A549 (cell line): ENCODE measurements at regions not wholly inside any gene's neighbourhood (a gene's known extent, or its start where the extent isn't known, plus 50 kb on each side); places are given as distances from the start of the nearest gene placed in this dataset.
A peak's percentile ranks its signal among the peaks of the same experiment; 100 is the strongest.

Experiments used
- ATAC-seq, 2 experiments: fragments of 200-7000 bp in 1 of 2; fragments of >200 bp in 1 of 2; cut with Nextera tagmentation in 1 of 2; cut with Tn5 transposase in 1 of 2; 3 replicates each; pipeline versions ENCODE4 v1.8.0 to v1.9.1; 2018 to 2020; ENCODE audit warnings: mild to moderate bottlenecking in 1 of 2, moderate library complexity in 1 of 2
- CTCF ChIA-PET: fragments of 300-600 bp; sonication (Branson Sonifier 250); formaldehyde crosslinking; extraction: SDS; loops from one replicate; lab custom pipeline; 2021; ENCODE audit warnings: antibody characterized with exemption, inconsistent platforms; lab: Yijun Ruan, JAX
- POLR2A ChIA-PET: fragments of 350-600 bp; formaldehyde crosslinking; extraction: SDS; loops from one replicate; lab custom pipeline; 2021; ENCODE audit warnings: antibody characterized with exemption, inconsistent platforms; lab: Yijun Ruan, JAX
- DNase-seq, 2 experiments: peaks; one replicate each; pipeline versions ENCODE4 v3.0.0 to v3.0.0-alpha.2; 2011 to 2016; ENCODE audit warnings: low read depth in 1 of 2, low spot score in 1 of 2
- FAIRE-seq: peaks from 2 replicates; lab custom pipeline; 2011; peaks lifted over from hg19 to GRCh38; lab: Jason Lieb, UNC
- H3K27ac ChIP-seq, 2 experiments: fragments of >200 bp; sonication (Bioruptor Twin); formaldehyde crosslinking; 3 replicates each; pipeline ENCODE4 v1.5.1; 2016 to 2017
- H3K4me1 ChIP-seq: fragments of >200 bp; sonication (Bioruptor Twin); formaldehyde crosslinking; 3 replicates; pipeline ENCODE4 v1.6.1; 2016
- H3K4me2 ChIP-seq: fragments of >200 bp; sonication (Bioruptor Twin); formaldehyde crosslinking; 3 replicates; pipeline ENCODE4 v1.6.1; 2016
- H3K4me3 ChIP-seq: fragments of >200 bp; sonication (Bioruptor Twin); formaldehyde crosslinking; 3 replicates; pipeline ENCODE4 v1.5.1; 2016
- H3K9me3 ChIP-seq: fragments of >200 bp; sonication (Bioruptor Twin); formaldehyde crosslinking; 3 replicates; pipeline ENCODE4 v1.6.1; 2016
- CBX2 ChIP-seq: fragments of 200-600 bp; sonication (generic); IDR thresholded peaks from 2 replicates; pipeline ENCODE4 v1.6.1; 2016; ENCODE audit warnings: low read depth, mild to moderate bottlenecking, borderline replicate concordance
- CBX8 ChIP-seq: fragments of 200-600 bp; sonication (generic); IDR thresholded peaks from 2 replicates; pipeline ENCODE4 v1.6.1; 2016
- CHD4 ChIP-seq: fragments of 200-600 bp; sonication (generic); IDR thresholded peaks from 2 replicates; pipeline ENCODE4 v1.6.1; 2016; ENCODE audit warnings: antibody characterized with exemption, mild to moderate bottlenecking, borderline replicate concordance
- EHF ChIP-seq: fragments of 250-450 bp; sonication (Bioruptor Pico); IDR thresholded peaks from 2 replicates; pipeline ENCODE4 v1.5.0; 2020; ENCODE audit warnings: mild to moderate bottlenecking
- EP300 ChIP-seq, 2 experiments: fragments of >200 bp; sonication (Bioruptor Twin); formaldehyde crosslinking; IDR thresholded peaks; 2 replicates in 1 of 2; 3 replicates in 1 of 2; pipeline ENCODE4 v1.6.1; 2016 to 2017
- FOSB ChIP-seq: fragments of 250-450 bp; sonication (Bioruptor Pico); IDR thresholded peaks from 2 replicates; pipeline ENCODE4 v1.5.0; 2020; ENCODE audit warnings: mild to moderate bottlenecking, moderate library complexity
- FOSL2 ChIP-seq, 2 experiments: fragments of 450-650 bp in 1 of 2; fragments of >200 bp in 1 of 2; sonication (Bioruptor Twin) in 1 of 2; formaldehyde crosslinking; IDR thresholded peaks; 2 replicates each; pipeline versions ENCODE4 v1.5.0 to v1.6.1; 2016 to 2020; ENCODE audit warnings: mild to moderate bottlenecking in 1 of 2, moderate library complexity in 1 of 2
- HOXB13 ChIP-seq: fragments of 250-450 bp; sonication (Bioruptor Pico); IDR thresholded peaks from 2 replicates; pipeline ENCODE4 v1.5.0; 2020; ENCODE audit warnings: low read depth, mild to moderate bottlenecking, moderate library complexity
- MYC ChIP-seq: IDR thresholded peaks from 2 replicates; pipeline ENCODE4 v1.6.1; 2012; ENCODE audit warnings: mild to moderate bottlenecking, inconsistent platforms, low read length, improper control_type of control experiment, borderline replicate concordance
- POLR2AphosphoS2 ChIP-seq: conservative IDR thresholded peaks from 2 replicates; pipeline ENCODE4 v1.6.1; 2012; ENCODE audit warnings: low read length, improper control_type of control experiment, inconsistent platforms
- RNF2 ChIP-seq: fragments of 200-600 bp; sonication (generic); IDR thresholded peaks from 2 replicates; pipeline ENCODE4 v1.6.1; 2016; ENCODE audit warnings: low read depth, mild to moderate bottlenecking, antibody characterized with exemption, moderate library complexity, borderline replicate concordance
- TFCP2L1 ChIP-seq: fragments of 250-450 bp; sonication (Bioruptor Pico); IDR thresholded peaks from 2 replicates; pipeline ENCODE4 v1.5.0; 2021; ENCODE audit warnings: mild to moderate bottlenecking
- ZC3H11A ChIP-seq: fragments of 450-650 bp; IDR thresholded peaks from 2 replicates; pipeline ENCODE4 v1.6.1; 2014; ENCODE audit warnings: antibody characterized with exemption, mild to moderate bottlenecking
- ZFP36 ChIP-seq: fragments of 450-650 bp; IDR thresholded peaks from 2 replicates; pipeline ENCODE4 v1.6.1; 2014; ENCODE audit warnings: borderline replicate concordance; ENCODE audit not compliant: partially characterized antibody
- ZSCAN20 ChIP-seq: fragments of 250-450 bp; sonication (Bioruptor Pico); IDR thresholded peaks from 2 replicates; pipeline ENCODE4 v1.8.0; 2022; ENCODE audit warnings: mild to moderate bottlenecking, moderate library complexity
- WGBS: methylation state at CpG from one replicate; pipeline ENCODE4 v1.1.6; 2017; ENCODE audit errors: missing lambda C conversion rate; 5-methylcytosine and 5-hydroxymethylcytosine counted together
- TF ChIP-seq, protein P1 (sequence below): IDR thresholded peaks from 2 replicates; pipeline ENCODE4 v1.6.1; 2012
- TF ChIP-seq, protein P2 (sequence below): fragments of 450-650 bp; IDR thresholded peaks from 2 replicates; pipeline ENCODE4 v1.6.1; 2014; ENCODE audit warnings: antibody characterized with exemption

DNA sequence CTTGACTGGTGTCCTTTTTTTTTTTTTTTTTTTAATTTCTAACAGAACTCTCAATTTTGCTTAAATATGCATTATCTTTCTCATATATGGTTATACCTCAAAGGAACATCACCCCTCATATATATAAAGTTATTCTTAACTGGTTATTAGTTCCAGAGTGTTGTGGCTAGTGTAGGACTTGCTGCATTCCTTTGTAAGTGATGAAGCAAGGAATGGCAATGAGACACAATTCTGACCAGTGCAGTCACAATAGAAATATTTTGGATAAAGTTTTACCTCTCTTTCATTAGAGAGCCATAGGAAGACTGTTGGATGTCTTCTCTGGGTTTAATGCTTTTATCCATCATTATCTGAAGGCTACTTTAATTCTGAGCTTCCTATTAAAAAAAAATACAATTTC, 75.5 kb upstream of the CBLB start:
- H3K4me1 ChIP-seq = peaks cover 7% of the 10 kb centered on the region; the same call in 1 of the 3 replicates
- H3K4me2 ChIP-seq = peak overlapping the region; percentile 4; the same call in 1 of the 3 replicates
- no peak overlapping the region for H3K4me3 ChIP-seq
- FAIRE-seq = no peak
- TF ChIP-seq, protein P1, sequence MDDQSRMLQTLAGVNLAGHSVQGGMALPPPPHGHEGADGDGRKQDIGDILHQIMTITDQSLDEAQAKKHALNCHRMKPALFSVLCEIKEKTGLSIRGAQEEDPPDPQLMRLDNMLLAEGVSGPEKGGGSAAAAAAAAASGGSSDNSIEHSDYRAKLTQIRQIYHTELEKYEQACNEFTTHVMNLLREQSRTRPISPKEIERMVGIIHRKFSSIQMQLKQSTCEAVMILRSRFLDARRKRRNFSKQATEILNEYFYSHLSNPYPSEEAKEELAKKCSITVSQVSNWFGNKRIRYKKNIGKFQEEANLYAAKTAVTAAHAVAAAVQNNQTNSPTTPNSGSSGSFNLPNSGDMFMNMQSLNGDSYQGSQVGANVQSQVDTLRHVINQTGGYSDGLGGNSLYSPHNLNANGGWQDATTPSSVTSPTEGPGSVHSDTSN = no peak
- TF ChIP-seq CHD4 = no peak
- TF ChIP-seq EHF (CRISPR knock-in tag) = no peak
- no peak for TF ChIP-seq CBX2
- TF ChIP-seq ZFP36 = no peak
- TF ChIP-seq, all 56 proteins: peak for 0
- ChIA-PET CTCF (no interaction called here), POLR2A (no interaction called here)
- H3K27ac ChIP-seq = no peak overlapping the region; a peak in 1 of 6 replicates
- DNase-seq (no peak), ATAC-seq (no peak)
- H3K9me3 ChIP-seq = no peaks in the 10 kb centered on the region

DNA sequence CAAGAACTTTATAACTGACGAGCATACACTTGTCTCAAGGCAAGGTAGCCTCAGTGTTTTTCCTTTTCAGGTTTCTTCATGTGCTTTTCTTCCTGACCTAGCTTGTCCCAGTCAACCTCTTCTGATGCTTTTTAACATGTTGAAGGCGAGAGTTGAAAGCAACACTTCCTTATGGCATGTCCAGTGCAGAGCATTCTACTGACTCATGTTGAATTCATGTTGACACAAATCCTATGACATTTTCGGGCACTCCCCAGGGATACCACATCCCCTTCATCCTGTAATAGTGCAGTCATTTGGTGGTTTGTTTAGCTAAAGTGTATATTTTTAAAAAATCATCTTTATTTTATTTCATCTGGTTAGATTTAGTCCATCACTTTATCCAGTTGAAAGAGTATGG, 75.9 kb upstream of the CBLB start:
- Histone ChIP-seq H3K27ac (peak overlapping the region in 1 of 2 experiments; percentile 42; a peak in 1 of 6 replicates), H3K4me3 (no peak overlapping the region), H3K4me2 (peak overlapping the region; percentile 4; the same call in 1 of the 3 replicates), H3K9me3 (no peaks in the 10 kb centered on the region), H3K4me1 (peaks cover 7% of the 10 kb centered on the region; the same call in 1 of the 3 replicates)
- ChIA-PET POLR2A (no interaction called here), CTCF (no interaction called here)
- 36% methylated on average over 3 of the region's 3 CpGs for WGBS
- TF ChIP-seq FOSL2 (IDR thresholded peaks at IDR 0.05) = no peak
- TF ChIP-seq FOSL2 (CRISPR knock-in tag; IDR thresholded peaks at IDR 0.05) = 0 out of 2 replicates have a peak, but pooled peaks have one; percentile 29
- no peak for TF ChIP-seq ZC3H11A
- no peak for FAIRE-seq
- ATAC-seq = peak; percentile 30 to 55; a peak in 3 of 6 replicates
- DNase-seq = peak in 1 of 2 experiments; percentile 52

DNA sequence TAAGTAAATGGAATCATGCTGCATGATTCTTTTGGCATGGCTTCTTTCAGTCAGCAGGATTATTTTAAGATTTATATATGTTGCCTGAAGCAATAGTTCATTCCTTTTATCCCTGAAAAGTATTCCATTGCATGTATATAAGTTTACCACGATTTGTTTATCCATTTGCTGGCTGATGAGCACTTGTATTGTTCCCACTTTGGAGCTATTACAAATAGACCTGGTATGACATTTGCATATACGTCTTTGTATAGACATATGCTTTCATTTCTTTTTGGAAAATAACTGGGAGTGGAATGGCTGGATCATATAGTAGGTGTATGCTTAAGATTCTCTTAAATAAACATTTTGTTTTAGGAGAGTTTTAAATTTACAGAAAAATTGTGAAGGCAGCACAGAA, 79.3 kb upstream of the CBLB start:
- H3K27ac ChIP-seq = no peak overlapping the region
- DNase-seq (no peak), ATAC-seq (no peak), FAIRE-seq (no peak)
- ChIA-PET POLR2A (no interaction called here), CTCF (interaction anchor here (0.7 kb wide), 1 partner anchor 1170 kb away, joined by 3 read pairs; no protein-coding TSS in a partner anchor)
- peaks cover 7% of the 10 kb centered on the region; the same call in 1 of the 3 replicates for H3K4me1 ChIP-seq
- WGBS = 51% methylated on average over 2 of the region's 2 CpGs
- no peak overlapping the region for H3K4me2 ChIP-seq
- TF ChIP-seq CBX8 (no peak), HOXB13 (CRISPR knock-in tag) (no peak), EP300 (IDR thresholded peaks at IDR 0.05) (no peak), FOSB (no peak)
- TF ChIP-seq, protein P2, sequence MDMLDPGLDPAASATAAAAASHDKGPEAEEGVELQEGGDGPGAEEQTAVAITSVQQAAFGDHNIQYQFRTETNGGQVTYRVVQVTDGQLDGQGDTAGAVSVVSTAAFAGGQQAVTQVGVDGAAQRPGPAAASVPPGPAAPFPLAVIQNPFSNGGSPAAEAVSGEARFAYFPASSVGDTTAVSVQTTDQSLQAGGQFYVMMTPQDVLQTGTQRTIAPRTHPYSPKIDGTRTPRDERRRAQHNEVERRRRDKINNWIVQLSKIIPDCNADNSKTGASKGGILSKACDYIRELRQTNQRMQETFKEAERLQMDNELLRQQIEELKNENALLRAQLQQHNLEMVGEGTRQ = no peak
- no peak overlapping the region for H3K4me3 ChIP-seq
- no peaks in the 10 kb centered on the region for H3K9me3 ChIP-seq

DNA sequence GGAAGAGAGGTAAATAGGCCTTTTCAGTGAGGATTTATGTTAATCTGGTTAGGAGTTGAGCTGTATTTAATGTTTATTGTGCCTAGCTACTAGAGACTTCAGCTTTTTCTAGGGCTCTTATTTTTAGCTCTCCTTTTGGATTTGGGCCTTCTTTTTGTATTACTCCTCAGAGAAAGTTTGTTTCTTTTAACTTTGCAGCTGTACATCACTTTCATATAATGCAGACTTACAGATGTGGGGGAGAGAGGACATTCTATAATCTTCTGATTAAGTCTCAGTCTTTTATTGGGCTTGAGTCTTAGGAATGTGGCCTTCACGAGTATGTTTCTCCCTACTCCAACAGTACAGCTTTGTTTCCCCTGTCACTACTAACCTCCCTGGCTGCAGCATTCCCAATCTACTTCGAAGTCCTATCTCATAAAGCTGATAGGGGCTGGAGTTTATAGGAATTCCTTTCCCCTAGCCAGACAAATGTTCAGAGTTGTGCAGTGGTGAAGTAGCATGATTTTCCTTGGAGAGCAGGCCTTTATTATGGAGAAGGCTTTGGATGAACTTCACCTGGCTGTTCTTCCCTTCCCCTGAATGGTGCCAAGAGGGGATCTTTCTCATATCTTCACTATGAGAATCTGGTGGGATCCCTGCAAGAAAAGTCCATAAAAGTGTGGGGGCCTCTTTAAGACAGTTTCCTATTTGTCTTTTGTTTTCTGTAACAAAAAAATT, 82.2 kb upstream of the CBLB start:
- DNase-seq (no peak), FAIRE-seq (no peak), ATAC-seq (no peak)
- no peak overlapping the region for H3K4me2 ChIP-seq
- POLR2A ChIA-PET = no interaction called here
- WGBS = 56% methylated on average over 2 of the region's 2 CpGs
- H3K4me3 ChIP-seq = no peak overlapping the region
- TF ChIP-seq TFCP2L1 (no peak), MYC (no peak), POLR2AphosphoS2 (no peak), RNF2 (no peak), ZSCAN20 (CRISPR knock-in tag) (no peak)
- TF ChIP-seq, protein P1 = no peak
- H3K27ac ChIP-seq = no peak overlapping the region
- CTCF ChIA-PET = no interaction called here
- no peaks in the 10 kb centered on the region for H3K9me3 ChIP-seq
- no peaks in the 10 kb centered on the region for H3K4me1 ChIP-seq
